Upper lobe of left lung (tissue), 4 donors: ENCODE measurements at regions not wholly inside any gene's neighbourhood (a gene's known extent, or its start where the extent isn't known, plus 50 kb on each side); places are given as distances from the start of the nearest gene placed in this dataset.

ENCODE experiments used
- CTCF ChIP-seq, 6 experiments: fragments of 450-650 bp in 4 of 6; fragments of 200-600 bp in 2 of 6; sonication (generic) in 2 of 6; IDR thresholded peaks; one replicate each; pipeline ENCODE4 v1.5.1; 2016 to 2019; ENCODE audit warnings: antibody characterized with exemption in 6 of 6
- POLR2AphosphoS5 ChIP-seq, 2 donors: sonication (generic); formaldehyde crosslinking; IDR thresholded peaks; one replicate each; pipeline ENCODE4 v1.5.1; 2017; ENCODE audit warnings: antibody characterized with exemption in 2 of 2

- TF ChIP-seq POLR2AphosphoS5 (IDR thresholded peaks at IDR 0.05) (no peak), CTCF (IDR thresholded peaks at IDR 0.05) (no peak)
These were observed 455.6 kb upstream of the GRAMD2B start for GRCh38 chr5:125967576-125967975.
